GM12873 (cell line): ENCODE measurements at regions not wholly inside any gene's neighbourhood (a gene's known extent, or its start where the extent isn't known, plus 50 kb on each side); places are given as distances from the start of the nearest gene placed in this dataset.

ENCODE experiments used
- CTCF ChIP-seq: IDR thresholded peaks from 2 replicates; pipeline ENCODE4 v1.5.1; 2012; ENCODE audit warnings: low read depth, mild to moderate bottlenecking, moderate library complexity, low read length, control low read depth; ENCODE audit not compliant: insufficient read depth; ENCODE audit errors: missing control alignments

GRCh38 chr2:49224426-49225010, 70.2 kb upstream of the FSHR start:
- no peak for TF ChIP-seq CTCF

- TF ChIP-seq CTCF = no peak
These were observed 68.7 kb upstream of the FSHR start for GRCh38 chr2:49222975-49223528.

- no peak for TF ChIP-seq CTCF
These were observed 65.4 kb upstream of the FSHR start for GRCh38 chr2:49219741-49220140.

- no peak for TF ChIP-seq CTCF
These were observed 55.9 kb upstream of the FSHR start for GRCh38 chr2:49210191-49210590.

- no peak for TF ChIP-seq CTCF
These were observed 52.9 kb upstream of the FSHR start for GRCh38 chr2:49207204-49207603.
